Choroid plexus epithelial cell (primary cell): ENCODE measurements at regions not wholly inside any gene's neighbourhood (a gene's known extent, or its start where the extent isn't known, plus 50 kb on each side); places are given as distances from the start of the nearest gene placed in this dataset.

Experiments used
- DNase-seq: peaks from one replicate; pipeline ENCODE4 v3.0.0-alpha.2; 2010; ENCODE audit warnings: low read depth
- H3K4me3 ChIP-seq: 2 replicates; pipeline ENCODE4 v1.5.1; 2011; ENCODE audit warnings: low read depth, mild to moderate bottlenecking, control low read depth, low read length, moderate library complexity
- CTCF ChIP-seq: conservative IDR thresholded peaks from 2 replicates; pipeline ENCODE4 v1.5.1; 2011; ENCODE audit warnings: low read depth, mild to moderate bottlenecking, control low read depth, inconsistent platforms, low read length, moderate library complexity

- no peak for TF ChIP-seq CTCF
- no peak for DNase-seq
- H3K4me3 ChIP-seq: no peak overlapping the region
Observed at GRCh38 chr12:73072214-73072613, 800.0 kb downstream of the TRHDE start.

- no peak for TF ChIP-seq CTCF
- no peak overlapping the region for H3K4me3 ChIP-seq
- no peak for DNase-seq
Observed at GRCh38 chr12:73076760-73077159, 804.6 kb downstream of the TRHDE start.

- DNase-seq: no peak
- no peak for TF ChIP-seq CTCF
- no peak overlapping the region for H3K4me3 ChIP-seq
Observed at GRCh38 chr12:73083736-73084135, 811.6 kb downstream of the TRHDE start.

GRCh38 chr12:73106296-73106695, 834.1 kb downstream of the TRHDE start:
- TF ChIP-seq CTCF: no peak
- DNase-seq: no peak
- no peak overlapping the region for H3K4me3 ChIP-seq

GRCh38 chr12:73106896-73107295, 834.7 kb downstream of the TRHDE start:
- DNase-seq: no peak
- no peak overlapping the region for H3K4me3 ChIP-seq
- TF ChIP-seq CTCF: no peak

GRCh38 chr12:73110816-73111215, 838.6 kb downstream of the TRHDE start:
- no peak for TF ChIP-seq CTCF
- no peak for DNase-seq
- H3K4me3 ChIP-seq: no peak overlapping the region

- DNase-seq: no peak
- no peak overlapping the region for H3K4me3 ChIP-seq
- TF ChIP-seq CTCF: no peak
Observed at GRCh38 chr12:73112035-73112816, 840.1 kb downstream of the TRHDE start.
